ENCODE measurements at regions not wholly inside any gene's neighbourhood (a gene's known extent, or its start where the extent isn't known, plus 50 kb on each side); places are given as distances from the start of the nearest gene placed in this dataset.
"Not testable (repeated sequence)": the region's sequence is repeated elsewhere in the genome, so short reads cannot be mapped to it uniquely, and the experiment has no call there.

DNA sequence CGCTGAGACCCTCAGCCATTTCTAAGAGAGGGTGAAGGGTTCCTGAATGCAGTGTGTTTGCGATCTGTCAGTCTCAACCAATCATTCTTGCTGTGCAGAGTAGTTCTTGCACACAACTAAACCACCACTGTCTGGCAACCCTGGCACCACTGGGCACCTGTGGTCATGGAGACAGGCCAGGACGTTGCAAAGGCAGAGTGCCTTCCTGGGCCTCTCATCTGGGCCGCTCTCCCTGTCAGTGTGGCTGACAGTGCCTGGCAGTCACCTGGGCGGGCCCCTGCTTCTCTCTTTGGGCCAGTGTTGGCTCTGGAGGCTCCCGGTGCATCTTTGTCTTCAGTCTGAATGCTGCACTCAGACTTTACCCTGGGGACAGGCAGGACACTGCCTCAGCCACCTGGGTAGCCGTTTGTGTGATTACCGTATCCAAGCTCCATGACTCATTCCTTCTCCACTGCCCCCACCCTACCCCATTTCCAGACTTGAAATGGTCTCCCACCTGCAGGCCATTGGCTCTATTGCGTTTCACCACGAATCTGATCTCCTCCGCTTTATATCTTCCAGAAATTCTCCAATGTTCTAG is 104.6 kb upstream of the KLF13 start:
- DNase-seq, result no peak

DNA sequence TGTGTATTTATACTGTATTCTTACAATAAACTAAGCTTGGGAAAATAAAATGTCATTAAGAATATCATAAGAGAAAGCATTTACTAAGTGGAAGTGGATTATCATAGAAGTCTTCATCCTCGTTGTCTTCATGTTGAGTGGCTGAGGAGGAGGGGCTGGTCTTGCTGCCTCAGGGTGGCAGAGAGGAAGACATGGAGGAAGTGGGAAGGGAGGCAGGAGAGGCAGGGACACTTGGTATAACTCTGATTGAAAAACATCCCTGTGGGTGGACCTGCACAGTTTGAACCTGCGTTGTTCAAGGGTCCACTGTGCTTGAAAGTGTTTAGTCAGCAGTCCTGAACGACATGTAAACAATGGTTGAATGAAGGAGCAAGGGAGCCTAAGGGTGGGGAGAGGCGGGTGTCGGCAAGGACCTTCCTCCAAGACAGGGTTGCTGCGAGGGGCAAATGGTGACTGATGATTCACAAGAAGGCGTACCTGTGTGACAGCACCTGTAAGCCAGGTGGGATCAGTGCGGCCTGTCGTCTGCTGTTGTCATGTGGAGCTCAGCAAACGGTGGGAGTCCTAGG is 103.8 kb upstream of the KLF13 start:
- DNase-seq, result no peak

DNA sequence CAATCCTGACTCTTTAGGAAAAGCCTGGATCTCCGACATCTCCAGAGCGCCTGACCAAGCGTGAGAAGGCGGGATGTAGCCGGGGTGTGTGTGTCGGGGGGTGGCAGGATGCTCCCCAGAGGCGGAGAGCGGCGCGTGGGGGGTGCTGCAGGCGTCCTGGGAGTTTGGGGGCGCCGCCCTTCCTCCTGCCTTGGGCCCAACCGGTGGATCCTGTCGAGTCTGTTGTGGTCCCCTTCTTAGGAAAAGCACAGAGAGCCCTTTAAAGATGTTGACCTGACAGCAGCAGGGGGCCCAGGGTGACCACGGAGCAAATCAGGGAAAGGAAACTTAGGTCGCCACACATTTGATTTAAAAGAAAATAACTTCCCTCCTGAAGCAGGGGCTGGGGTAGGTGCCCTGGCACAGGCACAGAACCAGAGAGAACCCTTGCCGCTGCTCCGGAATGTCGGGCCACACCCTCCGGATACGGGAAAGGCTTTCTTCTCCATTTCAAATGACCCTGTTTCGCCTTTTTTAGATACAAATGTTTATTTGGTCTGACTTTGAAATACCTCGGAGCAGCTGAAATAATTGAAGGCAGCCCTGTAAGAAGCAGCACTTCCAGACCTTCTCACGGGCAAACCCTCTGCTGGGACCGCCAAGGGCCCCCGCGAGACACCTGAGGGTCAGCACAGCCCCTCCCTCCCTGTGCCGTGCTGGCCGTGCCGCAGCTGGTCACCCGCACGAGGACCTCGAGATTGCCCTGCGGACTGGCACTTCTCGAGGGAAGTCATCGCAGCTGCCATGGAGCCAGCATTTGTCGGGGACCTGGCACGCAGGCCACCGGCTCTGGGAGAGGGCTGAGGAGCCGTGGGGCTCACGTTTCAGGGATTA is 102.9 kb upstream of the KLF13 start:
- no peak for DNase-seq

DNA sequence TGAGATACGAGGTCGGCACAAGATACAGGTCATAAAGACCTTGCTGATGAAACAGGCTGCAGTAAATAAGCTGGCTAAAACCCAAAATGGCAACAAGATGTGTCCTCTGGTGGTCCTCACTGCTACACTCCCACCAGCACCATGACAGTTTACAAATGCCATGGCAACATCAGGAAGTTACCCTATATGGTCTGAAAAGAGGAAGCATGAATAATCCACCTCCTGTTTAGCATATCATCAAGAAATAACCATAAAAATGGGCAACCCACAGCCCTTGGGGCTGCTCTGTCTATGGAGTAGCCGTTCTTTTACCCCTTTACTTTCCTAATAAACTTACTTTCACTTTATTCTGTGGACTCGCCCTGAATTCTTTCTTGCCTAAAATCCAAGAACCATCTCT is 102.0 kb upstream of the KLF13 start:
- not testable (repeated sequence) for DNase-seq

DNA sequence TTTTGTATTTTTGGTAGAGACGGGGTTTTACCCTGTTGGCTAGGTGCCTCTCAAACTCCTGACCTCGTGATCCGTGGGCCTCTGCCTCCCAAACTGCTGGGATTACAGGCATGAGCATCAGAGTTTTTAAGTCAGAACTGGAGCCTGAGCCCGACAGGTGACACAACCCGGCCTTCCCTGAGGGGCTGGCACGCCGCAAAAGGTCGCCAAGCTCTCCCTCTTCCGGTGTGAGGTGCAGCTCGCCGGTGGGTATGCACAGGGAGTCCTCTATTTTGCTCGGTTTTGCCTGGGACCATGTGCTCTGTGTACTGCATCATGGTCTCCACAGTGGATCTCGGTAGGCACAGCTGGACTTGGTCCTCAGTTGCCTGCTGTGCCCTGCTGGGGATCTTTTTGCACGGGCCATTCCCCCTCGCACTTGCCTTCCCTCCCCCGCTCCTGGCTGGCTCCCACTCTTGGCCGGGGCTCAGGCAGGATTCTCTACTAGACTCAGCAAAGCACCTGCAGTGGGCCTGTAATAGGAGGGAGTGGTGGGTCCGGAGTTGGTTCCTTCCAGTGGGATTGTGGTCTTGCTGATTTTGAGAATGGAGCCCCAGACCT is 101.2 kb upstream of the KLF13 start:
- DNase-seq, result no peak

DNA sequence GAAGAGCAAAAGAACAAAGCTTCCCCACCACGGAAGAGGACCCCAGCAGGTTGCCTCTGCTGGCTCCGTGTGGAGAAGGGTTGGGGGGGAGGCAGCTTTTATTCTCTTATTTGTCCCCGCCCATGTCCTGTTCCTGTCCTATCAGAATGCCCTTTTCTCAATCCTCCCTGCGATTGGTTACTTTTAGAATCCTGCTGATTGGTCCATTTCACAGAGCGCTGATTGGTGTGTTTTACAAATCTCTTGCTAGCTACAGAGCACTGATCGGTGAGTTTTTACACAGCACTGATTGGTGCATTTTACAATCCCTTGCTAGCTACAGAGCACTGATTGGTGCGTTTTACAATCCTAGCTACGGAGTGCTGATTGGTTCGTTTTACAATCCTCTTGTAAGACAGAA is 100.6 kb upstream of the KLF13 start:
- DNase-seq, result no peak

DNA sequence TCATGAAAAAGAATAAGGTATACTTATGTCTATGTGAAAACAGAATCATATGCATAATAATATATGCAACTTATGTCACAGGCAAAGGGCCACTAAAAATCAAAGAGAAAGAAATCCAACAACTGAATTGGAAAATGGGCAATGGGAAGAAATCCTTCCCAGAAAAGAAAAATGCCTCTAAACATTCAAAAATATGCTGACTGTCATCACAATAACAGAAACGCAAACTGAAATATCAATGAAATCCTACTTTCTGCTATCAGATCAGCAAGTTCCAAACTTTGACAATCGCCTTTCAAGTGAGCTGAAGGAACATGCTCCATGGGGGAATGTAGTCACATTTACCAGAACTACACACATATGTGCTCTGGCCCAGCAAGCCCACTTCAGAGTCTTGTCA is 99.4 kb upstream of the KLF13 start:
- DNase-seq, result no peak

DNA sequence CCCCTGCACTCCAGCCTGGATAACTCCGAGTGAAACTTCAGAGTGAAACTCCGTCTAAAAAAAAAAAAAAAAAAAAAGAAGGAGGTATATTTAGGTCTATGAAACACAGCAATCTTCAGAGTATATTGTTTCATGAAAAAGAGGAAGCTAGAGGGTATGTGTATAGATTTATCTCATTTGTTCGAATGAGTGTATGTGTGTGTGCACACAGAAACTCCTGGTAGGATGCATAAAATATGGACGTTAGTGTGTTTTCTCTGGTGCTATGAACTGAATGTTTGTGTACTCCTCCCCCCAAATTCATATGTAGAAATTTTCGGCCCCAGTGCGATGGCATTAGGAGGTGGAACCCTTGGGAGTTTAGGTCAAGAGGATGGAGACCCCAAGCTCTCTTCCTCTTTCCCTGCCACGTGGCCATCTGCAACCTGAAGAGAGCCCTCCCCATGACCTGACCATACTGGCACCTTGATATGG is 98.6 kb upstream of the KLF13 start:
- no peak for DNase-seq

DNA sequence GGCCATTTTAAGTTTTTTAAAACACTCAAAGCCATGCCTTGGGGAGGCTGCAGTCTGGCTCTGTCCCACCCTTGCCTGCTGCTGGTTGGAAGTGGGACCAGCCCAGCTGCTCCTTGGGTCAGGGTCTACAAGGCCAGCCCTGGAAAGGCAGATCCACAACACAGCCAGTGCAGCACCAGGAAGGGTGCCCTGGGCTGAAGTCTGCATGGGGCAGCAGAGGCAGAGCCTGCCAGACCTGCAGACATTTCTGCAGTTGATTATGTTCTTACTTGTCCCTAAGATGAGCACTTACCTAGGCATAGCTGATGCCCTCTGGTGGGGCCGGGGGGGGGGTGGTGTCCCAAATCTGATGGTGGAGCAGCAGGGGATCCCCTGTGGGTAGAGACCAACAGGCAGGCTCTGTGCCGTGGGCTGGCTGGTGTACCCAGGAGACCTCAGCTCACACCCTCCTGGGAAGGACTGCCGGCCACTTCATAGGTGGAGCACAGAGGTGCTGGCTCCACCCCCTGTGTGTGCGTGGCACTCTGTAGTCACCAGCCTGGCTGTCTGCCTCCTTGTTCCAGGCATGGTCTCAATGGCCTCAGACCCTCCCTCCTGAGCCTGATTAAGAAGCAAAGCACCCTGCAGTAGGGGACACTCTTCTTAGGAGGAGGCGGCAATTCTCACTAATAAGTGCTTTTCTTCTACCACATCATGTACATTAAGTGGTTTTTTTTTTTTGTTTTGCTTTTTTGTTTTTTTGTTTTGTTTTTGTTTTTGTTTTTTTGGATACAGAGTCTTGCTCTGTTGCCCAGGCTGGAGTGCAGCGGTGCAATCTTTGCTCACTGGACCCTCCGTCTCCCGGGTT is 97.4 kb upstream of the KLF13 start:
- no peak for DNase-seq

DNA sequence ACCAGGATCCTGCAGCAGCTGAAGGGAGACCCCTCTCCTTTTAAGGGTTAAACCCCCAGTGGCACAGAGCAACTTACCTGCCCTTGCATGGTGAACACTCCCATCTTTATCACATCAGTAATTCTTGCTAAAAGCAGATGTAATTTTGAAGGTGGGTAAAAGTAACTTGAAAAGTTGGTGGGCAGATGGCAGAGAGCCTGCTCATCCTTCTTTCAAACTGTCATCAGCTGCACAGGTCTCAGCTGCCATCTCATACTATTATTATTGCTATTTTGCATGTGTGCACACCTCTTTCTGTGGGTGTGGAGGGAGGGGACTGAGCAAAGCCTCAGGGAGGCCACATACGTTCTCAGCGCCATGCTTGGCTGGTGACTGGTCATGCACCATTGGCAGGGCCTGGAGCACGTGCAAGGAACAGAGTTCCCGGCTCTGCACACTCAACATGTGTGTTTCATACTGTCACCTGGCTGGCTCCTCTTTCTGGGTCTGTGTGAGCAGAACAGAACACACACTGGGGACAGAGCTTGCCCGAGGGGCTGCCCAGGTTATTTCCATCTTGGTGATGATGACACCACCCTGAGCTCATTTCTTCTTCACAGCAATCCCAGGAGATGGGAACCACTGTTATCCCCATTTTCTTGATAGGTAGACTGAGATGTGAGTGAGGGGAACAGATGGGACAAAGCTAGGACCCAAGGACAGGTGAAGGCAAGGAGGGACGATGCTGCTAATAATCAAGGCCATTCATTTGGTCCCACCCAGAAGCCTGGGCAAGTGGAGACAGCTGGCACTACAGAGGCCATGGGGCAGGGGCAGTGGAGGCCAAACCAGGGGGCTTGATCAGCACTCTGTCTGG is 95.8 kb upstream of the KLF13 start:
- DNase-seq, result no peak

DNA sequence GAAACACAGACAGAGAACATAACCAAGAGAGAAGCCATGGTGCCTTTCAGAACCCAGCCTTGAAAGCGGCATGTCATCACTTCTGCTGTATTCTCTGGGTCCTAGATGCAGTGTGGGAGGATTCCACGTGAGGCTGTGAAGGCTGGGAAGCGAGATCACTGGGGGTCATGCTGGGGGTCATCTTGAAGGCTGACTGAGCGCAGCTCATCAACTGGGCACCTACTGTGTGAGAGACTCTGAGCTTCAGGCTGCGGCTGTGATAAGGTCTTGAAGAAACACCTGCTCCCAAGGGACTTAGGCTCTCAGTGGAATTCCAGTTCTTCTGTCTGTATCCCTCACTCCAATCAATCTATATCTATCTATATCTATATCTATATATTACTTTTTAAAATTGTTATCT is 91.8 kb upstream of the KLF13 start:
- DNase-seq, result no peak

DNA sequence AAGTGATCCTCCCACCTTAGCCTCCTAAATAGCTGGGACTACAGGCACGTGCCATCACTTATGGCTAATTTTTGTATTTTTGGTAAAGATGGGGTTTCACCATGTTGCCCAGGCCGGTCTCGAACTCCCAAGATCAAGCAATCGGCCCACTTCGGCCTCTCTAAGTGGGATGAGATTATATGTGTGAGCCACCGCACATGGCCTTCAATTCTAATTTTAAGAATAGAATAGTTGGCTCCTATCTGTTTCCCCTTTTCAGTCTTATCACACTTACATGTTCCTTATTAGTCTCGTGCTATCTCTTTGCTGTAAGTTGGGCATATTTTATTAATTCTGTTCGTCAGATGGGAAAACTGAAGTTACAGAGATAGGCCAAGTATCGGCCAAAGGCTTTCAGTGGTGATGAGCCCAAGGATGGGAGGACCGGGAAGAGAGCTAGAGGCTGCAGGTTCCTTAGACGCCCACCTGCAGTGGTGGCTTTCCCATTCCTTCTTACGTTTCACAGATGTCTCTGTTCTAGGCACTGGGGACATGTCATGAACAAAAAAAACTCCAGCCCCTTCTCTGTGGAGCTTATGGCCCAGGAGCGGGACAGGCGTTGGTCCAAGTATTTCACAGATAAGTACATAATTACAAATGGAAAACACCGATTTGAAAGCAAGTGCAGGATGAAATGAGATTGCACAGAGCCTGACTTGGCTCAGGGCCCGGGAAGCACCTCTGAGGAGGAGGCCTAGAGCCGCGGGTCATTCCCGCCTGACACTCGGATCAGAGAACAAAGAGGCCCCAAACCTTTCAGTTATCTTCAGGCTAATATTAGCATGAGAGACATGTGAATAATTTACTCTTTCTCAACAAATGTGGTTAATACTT is 91.1 kb upstream of the KLF13 start:
- DNase-seq, result peak in 1 of 2 experiments; percentile 7

DNA sequence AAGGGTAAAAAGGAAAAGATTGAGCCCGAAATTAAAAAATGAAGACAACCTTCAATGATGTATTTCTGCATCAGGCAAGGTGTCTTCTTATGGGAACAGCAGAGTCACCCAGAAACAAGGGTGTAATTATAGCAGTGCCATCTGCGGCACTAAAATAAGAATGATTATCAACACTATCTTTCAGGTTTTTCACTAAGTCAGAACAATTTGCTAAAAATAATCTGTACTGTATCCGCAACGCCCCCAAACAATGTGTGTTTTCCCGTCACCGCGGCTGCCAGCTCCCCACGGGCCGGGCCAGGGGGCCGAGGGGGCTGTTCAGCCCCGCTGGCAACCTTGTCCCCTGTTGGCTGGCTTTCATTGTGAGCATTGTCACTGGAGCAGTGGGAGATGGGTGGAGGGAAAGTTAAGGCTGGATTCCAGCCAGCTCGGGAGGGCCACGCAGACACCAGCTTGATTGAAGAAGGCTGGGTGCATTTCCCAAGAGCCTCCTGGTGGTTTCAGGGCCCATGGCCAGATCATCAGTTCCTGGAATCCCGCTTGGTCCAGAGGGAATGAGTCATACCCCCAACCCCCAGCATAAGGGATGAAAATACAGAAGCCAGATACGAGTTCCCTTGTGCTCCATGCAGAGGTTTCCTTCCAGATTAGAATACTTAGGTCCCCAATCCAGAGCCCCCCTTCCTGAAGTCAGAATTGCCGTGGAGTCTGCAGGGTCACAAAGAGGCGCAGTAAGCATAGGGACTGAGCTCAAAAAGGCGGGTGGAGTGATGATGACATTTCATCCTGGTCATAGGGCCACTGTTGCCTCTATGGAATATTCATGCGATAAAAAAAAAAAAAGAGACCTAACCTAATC is 90.2 kb upstream of the KLF13 start:
- DNase-seq, result no peak

DNA sequence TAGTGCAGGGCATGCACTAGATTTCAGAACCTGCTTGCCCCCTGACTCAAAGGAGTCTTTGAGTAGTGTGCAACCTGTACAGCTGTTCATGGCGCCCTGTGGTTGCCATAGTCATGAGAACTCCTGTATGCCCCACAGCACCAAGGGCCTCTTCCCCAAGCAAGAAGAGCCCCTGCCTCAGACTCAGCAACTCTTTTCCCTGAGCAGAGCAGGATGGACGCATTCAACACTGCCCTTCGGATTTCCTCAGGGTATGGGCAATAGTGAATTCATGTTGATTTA is 89.7 kb upstream of the KLF13 start:
- no peak for DNase-seq

DNA sequence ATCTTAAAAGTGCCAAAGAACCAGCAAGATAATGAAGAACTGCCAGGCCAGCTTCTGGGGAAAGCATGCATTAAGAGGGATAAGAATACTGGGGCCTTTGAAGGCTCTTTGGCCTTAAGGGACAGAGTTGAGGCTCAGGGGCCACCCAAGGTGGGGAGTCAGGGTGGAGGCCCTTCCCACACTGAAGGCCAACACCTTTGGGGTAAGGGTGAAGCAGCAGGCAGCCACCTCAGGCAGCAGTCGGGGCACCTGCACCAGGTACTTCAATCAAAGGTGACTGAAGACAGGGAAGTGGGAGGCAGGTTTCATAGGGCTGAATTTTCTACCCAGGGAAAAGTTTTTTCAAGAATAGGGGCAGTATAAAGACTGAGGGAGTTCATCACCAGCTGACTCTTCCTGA is 87.7 kb upstream of the KLF13 start:
- no peak for DNase-seq

DNA sequence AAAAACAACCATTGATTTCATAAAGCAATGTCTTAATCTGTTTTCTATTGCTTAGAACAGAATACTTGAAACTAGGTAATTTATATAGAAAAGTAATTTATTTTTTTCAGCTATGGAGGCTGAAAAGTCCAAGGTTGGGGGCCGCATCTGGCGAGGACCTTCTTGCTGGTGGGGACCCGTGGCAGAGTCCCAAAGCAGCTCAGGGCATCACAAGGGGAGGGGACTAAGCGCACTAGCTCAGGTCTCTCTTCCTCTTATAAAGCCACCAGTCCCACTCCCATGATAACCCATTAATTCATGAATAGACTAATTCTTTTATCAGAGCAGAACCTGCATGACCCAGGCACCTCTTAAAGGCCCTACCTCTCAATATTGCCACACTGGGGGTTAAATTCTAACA is 87.2 kb upstream of the KLF13 start:
- DNase-seq, result no peak

DNA sequence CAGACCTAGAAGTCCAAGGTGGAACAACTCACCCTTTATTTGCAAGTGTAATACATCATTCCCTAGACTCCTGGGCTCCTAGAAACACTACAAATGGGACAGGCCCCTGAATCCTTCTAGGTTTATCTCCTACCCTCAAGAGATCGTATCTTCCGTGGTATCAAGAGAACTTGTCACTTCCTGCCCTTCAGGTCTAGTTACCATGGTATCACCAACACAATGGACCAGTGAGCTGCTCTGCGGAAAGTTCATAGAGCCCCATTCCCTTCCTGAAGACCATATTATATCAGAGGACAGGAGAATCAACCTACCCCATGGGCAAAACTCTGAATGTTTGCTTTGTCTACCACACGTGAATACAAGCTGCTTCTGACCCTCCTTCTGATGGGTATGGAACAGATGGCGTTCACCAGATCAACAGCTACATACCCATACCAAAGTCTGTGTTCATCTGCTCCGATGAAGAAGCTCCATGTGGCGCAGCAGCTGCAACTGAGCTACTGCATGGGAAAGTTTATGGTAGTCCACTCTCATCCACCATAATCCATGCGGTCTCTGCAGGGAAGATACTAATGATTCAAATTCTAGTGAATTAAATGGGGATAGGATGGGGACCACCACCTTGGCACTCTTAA is 84.6 kb upstream of the KLF13 start:
- no peak for DNase-seq

DNA sequence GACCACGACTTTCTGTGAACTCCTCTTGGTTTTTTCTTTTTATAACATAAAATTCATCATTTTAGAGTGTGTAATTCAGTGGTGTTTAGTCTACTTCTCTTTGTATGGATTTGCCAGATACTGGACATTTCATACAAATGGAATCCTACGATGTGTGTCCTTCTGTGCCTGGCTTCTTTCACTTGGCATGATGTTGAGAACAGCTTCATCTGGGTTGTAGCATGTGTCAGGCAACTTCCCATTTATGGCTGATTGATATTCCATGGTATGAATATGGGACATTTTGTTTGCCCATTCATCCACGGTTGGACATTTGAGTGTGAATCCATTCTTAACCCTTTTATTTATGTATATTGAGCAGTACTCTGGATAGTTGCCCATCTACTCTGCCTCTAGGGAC is 82.7 kb upstream of the KLF13 start:
- DNase-seq, result no peak

DNA sequence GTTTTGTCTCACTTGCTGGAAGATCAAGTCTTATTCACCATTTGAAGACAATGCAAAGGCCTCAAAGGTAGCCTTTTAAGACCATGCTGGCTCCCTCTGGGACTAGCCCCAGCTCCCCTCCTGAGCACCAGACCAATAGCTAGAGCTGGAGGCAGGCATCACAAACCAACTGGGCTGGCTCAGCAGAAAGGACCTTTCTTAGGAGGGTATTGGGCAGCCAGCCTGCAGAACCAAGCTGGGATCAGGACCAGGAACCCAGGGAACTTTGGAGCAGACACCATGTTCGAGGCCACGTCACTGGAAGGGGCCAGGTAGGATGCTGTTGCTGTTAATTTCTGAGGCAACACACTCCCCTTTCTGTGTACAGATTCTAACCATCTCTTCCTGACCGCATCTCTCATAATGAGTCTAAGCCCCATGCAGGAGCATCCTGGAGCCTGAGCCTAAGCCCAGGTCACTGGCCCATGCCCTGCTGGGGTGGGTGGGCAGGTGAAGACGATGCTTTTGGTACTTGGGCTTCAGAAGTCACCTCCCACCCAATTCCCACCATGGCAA is 81.4 kb upstream of the KLF13 start:
- DNase-seq, result no peak
